GM20000 (cell line): ENCODE measurements at regions not wholly inside any gene's neighbourhood (a gene's known extent, or its start where the extent isn't known, plus 50 kb on each side); places are given as distances from the start of the nearest gene placed in this dataset.
"Not testable (repeated sequence)": the region's sequence is repeated elsewhere in the genome, so short reads cannot be mapped to it uniquely, and the experiment has no call there.

Experiments used
- DNase-seq: peaks from one replicate; pipeline ENCODE4 v3.0.0; 2012; ENCODE audit warnings: low spot score
- TF ChIP-seq, protein P1 (sequence below): IDR thresholded peaks from 2 replicates; pipeline ENCODE4 v1.5.1; 2012; ENCODE audit warnings: mild to moderate bottlenecking, control low read depth; ENCODE audit errors: extremely low read depth, missing control alignments

DNA sequence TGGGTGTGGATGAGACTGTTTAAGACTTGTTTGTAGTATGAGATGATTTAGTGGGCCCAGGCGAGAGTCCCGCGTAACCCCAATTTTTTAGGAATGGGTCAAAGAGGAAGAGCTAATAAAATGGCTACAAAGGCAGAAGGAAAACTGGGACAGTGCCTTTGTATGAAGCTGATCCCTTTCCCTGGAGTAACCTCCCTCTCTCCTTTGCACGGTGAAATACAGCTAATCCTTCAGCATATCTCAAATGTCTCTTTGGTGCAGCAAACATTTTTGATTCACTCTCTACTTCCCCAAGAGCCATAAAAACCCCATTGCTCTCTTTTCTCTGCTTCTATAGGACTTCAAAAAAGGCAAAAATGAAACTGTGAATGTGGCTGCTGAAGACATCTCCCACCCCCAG is 473.8 kb downstream of the KLF5 start:
- DNase-seq, result no peak
- TF ChIP-seq, protein P1, sequence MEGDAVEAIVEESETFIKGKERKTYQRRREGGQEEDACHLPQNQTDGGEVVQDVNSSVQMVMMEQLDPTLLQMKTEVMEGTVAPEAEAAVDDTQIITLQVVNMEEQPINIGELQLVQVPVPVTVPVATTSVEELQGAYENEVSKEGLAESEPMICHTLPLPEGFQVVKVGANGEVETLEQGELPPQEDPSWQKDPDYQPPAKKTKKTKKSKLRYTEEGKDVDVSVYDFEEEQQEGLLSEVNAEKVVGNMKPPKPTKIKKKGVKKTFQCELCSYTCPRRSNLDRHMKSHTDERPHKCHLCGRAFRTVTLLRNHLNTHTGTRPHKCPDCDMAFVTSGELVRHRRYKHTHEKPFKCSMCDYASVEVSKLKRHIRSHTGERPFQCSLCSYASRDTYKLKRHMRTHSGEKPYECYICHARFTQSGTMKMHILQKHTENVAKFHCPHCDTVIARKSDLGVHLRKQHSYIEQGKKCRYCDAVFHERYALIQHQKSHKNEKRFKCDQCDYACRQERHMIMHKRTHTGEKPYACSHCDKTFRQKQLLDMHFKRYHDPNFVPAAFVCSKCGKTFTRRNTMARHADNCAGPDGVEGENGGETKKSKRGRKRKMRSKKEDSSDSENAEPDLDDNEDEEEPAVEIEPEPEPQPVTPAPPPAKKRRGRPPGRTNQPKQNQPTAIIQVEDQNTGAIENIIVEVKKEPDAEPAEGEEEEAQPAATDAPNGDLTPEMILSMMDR, result no peak

DNA sequence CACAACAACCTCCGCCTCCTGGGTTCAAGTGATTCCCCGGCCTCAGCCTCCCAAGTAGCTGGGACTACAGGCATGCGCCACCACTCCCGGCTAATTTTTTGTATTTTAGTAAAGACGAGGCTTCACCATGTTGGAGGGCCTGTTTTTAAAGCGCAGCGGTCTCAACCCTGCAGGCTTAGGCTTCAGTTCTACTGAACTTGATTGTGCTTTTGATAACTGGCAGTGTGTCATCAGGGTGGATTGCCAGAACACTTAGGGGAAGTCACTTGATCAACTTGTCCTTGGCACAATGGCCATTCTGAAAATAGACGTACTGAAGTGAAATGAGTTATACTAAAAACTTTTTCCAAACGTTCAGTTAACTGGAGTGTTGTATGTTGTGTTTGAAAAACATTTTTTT is 472.2 kb downstream of the KLF5 start:
- DNase-seq, result no peak
- TF ChIP-seq, protein P1, result no peak

DNA sequence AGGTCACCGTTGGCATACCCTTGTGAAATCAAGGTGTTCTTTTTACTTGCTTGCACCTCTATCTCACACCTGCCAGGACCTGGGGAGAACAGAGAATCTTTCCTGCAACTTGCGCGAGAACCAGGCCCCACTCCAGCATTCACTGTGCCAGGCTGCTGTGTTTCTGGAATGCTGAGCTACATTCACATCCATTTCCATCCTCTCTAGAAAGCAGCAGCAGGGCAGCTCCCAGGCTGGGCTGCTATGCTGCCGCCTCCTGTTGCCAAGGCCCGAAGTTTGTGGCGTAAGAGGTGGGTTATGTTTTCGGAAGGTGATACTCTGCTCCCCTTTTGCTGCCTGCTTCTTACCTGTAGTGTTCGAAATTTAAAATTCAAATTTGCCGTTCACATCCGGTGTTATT is 464.1 kb downstream of the KLF5 start:
- no peak for DNase-seq
- TF ChIP-seq, protein P1, result no peak

DNA sequence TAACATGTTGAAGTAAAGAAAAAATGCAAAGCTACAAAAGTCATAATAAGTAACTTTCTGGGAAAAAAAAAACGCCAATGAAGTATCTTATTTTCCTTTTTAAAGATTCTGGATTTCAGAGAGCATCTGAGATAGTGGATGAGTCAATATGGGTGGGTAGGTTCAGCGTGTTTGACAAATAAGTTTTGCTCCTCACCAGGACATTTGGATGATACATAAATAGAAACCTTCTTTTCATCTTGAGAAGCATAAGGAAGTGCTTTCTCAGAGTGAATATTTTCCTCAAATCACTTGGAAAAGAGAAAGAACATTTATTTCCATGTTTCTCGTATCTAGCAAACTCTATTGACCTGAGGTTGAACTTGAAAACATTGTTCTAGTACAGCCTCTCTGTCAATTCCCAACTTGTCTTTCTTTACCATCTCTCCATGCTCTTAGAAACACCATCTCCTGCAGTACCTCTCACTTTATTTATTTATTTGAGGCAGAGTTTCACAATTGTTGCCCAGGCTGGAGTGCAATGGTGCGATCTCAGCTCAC is 463.2 kb downstream of the KLF5 start:
- DNase-seq, result no peak
- TF ChIP-seq, protein P1, result no peak

DNA sequence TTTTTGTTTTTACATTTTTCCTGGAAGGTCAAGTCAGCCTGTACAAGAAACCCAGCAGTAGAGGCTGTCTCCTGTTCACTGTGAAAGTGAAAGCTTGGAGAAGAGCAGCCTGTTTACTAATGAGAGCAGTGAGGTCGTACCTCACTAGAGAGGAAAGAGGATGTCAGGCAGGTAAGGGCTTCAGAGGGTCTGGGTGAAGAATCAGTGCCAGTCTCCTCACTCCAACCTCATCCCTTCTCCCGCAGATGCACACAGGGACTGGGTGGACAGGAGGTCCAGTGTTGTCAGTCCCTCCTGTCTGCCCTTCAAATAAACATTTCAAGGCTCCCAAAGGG is 462.5 kb downstream of the KLF5 start:
- TF ChIP-seq, protein P1, result no peak
- no peak for DNase-seq

DNA sequence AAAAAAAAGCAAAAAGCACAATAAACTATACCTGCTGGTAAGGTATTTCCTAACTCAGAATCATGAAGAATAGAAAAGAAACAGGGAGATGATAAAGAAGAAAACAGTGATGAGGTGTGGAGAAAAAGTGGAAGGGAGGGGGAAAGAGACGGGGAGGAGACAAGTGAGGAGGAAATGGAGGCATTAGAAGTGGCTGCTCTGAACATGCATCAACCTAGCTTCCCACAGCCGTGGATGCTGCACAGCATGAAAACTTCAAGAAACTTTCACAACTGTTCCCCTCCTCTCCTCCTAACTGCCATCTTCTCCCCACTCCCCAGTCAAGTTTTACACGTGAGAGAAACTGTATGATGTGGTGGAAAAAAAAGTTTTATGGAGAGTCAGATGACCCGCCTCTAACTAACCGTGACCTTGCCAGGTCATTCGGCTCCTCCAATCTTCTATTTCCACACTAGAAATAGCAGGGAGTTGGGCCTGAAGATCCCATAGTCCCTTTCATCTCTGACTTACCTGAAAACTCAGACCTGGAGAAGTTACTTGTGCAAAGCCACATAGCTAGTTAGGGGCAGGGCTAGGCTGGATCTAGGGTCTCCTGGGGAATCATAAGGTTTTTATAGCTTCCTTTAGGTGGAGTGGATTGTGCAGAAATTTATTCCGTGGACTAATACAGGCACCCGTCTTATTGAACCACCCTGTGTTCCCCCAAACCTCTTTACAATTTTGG is 461.9 kb downstream of the KLF5 start:
- TF ChIP-seq, protein P1, result no peak

DNA sequence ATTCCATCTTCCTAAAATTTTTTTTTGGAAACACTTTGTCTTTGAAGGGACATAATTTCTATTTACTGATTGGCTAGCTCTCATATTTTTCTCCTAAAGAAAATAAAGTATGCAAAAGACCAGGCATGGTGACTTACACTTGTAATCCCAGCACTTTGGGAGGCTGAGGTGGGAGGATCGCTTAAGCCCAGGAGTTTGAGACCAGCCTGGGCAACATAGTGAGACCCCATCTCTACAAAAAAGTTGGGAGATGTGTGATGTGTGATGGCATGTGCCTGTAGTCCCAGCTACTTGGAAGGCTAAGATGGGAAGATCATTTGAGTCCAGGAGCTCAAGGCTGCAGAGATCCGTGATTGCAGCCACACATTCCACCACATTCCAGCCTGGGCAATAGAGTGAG is 461.3 kb downstream of the KLF5 start:
- DNase-seq, result not testable (repeated sequence)

More for the DNA sequence above, 461.9 kb downstream of the KLF5 start:
- DNase-seq, result no peak
